Activated CD8-positive, alpha-beta memory T cell treated with anti-CD3 and anti-CD28 coated beads for 48 hours (primary cell): ENCODE measurements at regions not wholly inside any gene's neighbourhood (a gene's known extent, or its start where the extent isn't known, plus 50 kb on each side); places are given as distances from the start of the nearest gene placed in this dataset.

Experiments used
- DNase-seq, 3 experiments: peaks; one replicate each; pipeline ENCODE4 v3.0.0-alpha.2; 2020; ENCODE audit warnings: low read depth in 2 of 3, low spot score in 2 of 3

DNA sequence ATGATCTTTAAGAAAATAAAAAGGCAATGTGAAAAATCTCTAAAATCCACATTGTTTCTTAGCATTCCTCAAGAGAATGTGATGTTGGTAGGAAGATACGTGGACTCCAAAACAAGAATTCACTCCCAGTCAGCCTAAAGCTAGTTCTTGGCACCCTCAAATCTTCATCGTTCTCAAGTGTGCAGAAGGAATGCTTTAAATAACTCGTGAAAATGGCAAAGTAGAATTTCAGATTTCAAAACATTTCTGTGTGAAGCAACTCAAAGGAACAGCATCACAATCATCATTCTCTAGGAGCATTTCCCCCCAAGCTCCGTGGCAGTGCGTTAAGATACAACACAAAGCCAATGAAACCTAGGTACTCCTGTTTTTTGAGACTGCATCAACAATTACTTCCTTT is 185.1 kb upstream of the DMAC1 start:
- DNase-seq: no peak

DNA sequence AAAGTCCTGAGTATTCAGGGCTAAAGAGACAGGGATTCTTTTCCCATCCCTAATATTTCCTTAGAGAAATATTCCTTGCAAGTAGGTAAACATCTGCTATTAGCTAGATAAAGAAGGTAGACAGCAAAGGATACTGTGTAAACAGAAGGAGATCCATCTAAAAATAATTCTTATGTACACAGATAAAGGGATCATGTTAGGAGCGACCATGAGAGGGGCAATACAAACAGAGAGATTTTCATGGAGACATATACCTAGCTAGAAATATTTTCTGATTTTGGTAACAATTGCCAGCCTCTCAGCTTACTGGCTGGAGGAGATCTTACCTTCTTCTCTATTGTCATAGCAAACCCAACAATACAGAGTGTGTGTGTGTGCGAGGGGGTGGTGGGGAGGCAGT is 184.6 kb upstream of the DMAC1 start:
- no peak for DNase-seq

DNA sequence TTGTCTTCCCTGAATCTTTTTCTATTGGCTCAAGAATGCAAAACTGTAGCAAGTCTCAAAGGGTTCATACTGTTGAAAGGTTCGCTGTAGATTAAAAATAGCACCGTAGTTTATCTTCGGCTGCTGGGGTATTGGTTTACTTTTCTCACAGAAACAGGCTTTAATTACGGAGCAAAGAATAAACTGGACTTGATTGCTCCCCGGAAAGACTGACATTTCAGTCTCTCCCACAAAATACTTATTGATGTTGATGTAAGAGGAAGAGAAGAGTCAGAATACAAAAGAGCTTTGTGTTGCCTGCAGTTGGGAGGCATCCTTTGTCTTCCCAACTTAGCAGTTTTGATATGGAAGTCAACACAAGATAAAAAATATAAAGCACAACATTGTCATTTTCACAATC is 183.9 kb upstream of the DMAC1 start:
- no peak for DNase-seq

DNA sequence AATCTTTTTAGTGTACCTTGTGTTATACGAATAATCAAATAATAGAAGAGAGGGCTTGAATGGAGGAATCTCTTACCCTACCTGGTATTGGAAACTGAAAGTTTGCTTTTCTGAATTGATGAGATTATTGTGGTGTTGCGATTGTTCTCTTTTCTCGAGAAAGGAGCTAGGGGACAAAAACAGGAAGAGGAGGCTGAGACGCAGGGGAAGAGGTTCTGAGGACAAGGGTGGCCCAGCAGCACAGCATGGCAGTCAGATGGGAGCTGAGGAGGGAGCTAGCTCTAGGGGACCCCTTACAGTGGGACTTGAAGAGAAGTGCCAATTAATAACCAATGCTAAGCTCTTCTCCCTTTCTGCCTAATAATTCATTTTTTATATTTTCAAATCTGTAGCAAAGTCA is 183.3 kb upstream of the DMAC1 start:
- DNase-seq: no peak

DNA sequence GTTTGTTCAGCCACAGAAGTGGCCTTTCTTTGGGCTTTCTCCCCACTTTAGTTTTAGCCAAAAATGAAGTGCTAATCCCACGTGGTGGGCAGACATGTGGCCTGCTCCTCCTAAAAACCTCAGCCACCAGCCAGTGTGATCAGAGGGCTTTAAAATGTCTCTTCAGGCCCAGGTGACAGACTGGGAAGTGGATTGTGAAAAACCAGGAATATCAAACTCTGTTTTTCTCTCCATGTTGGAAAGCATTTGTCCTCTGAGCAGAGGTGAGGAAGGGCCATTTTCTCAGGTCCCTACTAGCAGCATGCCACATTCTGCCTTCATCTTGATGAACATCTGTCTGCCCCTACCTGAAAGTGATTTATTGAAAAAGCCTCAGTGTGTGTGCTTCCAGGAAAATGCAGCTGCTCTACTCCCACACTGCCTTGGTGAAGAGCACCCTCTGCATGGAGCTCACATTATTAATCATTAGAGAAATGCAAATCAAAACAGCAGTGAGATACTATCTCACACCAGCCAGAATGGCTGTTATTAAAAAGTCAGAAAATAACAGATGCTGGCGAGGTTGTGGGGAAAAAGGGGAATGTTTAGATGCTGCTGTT is 181.2 kb upstream of the DMAC1 start:
- DNase-seq: no peak

DNA sequence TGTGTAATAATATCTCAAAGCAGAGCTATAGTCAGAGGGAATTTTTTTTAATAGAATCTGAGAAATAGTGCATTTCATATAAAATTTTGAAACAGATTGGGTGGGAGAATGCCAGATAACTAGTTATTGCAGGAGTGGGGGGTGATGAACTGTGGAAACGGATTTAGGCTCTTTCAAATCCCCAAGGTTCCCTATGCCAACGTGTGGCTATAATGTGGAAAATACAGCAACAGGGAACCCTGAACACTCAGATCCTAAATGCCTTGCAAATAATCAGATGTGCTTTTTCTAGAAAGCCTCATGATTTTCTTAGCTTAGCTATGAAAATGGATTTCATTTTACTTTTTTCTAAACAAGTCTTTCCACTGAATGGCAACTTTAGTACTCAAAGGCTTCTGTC is 180.5 kb upstream of the DMAC1 start:
- no peak for DNase-seq

DNA sequence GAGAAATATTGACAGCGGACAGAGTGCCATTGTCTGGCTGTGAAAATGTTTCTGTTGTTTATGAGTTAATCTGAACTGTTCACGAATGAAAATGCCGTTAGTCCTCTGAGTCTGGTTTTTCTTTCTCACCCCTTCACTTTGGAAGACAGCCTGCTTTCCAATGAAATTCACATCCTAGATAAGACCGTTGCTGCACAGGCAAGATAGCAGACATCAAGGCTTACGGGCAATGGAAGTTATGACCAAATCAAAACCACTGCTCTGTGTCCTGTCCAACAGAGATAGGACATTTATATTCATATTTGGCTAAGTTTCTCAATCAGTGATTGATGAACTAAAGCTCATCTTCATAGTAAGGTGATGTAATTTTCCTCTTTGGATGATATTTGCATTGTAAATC is 180.0 kb upstream of the DMAC1 start:
- no peak for DNase-seq

DNA sequence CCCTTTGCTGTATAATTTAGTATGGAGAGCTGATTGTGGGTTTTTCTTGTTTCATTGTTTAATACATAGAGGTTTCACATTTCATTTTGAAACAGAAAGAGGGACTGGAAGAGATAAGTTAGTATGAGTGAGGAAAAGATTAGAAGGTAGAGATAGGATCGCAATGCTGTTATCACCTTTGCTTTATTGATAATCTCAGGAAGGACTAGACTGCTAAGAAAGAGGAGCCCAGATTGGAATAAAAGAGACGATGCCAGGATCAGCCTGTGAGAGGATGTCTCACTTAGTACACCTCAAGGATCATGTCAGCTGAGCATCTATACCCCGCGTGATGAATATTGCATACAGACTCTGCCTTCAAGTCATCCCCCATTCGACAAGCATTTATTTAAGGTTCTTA is 178.0 kb upstream of the DMAC1 start:
- DNase-seq: no peak

DNA sequence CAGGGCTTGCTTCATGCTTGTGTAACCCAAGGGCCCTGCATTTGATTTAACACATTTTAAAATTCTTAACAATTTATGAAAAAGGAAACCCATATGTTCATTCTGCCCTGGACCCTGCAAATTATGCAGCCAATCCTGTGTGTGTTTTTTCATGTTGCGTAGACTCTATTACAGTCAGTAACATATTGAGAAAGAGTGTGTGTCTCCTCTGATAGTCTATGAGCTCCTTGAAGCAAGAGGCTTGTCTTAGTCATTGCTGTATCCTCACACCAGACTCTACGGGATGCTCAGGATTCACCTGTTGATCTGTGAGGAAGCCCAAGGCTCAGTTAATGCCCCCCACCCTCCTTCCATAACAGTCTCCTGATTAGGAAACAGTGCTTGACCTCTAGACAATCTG is 177.3 kb upstream of the DMAC1 start:
- no peak for DNase-seq

DNA sequence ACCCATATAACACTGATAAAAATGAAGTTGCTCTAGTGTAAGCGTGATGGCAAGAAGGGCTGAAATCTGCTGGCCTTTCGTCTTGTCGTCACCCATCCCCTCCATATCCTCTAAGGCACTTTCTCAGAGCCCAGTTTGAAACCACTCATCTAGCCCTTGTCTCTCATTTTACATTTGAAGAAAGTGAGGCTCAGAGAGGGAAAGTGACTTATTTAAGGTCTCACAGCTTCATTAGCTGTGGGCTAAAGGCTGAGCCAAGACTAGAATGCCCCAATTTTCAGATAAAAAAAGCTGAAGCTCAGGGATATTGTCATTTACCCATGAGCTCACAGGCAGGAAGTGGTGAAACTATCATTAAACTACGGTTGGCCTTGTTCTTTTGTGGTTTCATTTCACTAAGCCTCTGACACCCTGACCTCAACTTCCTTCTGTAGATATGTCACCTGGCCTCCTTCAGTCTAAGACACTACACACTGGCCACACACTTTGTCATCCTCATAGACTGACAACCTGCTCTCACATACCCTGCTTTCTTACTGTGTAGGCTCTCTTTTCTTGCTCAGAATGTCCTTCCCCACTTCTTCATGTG is 176.7 kb upstream of the DMAC1 start:
- no peak for DNase-seq

DNA sequence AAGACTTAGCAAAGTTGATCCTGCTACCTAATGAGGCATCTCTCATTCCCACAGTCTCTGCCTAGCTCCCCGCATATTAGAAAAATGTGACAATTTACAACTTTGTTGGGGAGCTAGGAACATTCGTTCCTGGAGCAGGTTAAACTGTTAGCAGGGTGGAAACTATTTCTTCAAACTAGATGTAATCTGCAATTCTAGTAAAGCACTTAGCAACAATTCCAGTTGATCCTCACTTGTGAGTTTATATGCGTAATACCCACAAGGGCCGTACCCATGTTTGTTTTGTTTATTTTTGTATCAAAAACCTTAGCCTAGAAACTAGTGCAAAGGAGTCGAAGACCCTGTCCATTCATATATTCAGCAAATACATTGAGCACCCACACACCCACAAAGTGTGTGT is 175.8 kb upstream of the DMAC1 start:
- no peak for DNase-seq

DNA sequence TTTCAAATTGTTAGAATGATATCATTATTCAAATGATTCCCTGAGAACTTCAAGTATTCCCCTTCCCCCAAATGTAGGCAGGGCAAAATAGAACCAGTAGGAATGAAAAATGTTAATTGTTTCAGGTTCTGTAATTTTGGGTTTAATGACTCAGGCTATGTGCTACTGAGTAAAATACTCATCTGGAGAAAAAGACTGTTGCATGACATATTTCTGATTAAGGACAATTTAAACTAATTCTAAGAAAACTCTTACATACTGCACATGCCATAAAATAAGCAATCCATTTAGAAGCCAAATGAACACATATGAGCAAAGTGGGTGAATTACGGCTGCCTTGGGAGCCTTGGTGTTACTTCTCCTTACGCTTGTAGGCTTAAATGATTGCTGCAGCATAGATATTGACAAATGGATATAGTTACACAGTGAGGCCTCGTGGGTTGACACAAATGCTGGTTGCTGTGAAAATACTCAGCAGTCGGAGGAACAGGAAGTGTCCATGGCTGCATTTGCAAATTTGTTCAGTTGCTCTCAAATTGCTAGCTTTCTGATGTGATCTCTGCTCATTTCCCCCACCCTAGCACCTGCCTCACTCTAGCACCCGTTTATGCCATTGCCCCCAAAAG is 174.9 kb upstream of the DMAC1 start:
- DNase-seq: no peak

DNA sequence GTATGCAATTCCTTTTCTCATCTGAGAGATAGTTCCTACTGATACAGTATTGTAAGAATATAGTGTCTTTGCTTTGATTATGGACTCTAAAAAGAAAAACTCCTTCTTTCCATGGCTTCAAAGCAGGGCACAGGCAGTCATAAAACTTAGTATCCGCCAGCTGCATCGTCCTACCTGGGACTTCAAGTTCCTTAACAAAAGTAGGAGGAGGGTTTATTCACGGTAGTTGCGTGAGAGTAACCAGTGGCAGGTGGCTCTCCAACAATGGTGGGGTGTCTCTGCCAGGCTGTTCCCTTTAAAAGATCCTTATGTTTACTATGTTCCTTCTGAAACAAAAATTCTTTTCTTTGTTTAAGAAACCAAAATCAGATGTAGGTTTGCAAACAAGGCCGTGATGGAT is 173.5 kb upstream of the DMAC1 start:
- no peak for DNase-seq

DNA sequence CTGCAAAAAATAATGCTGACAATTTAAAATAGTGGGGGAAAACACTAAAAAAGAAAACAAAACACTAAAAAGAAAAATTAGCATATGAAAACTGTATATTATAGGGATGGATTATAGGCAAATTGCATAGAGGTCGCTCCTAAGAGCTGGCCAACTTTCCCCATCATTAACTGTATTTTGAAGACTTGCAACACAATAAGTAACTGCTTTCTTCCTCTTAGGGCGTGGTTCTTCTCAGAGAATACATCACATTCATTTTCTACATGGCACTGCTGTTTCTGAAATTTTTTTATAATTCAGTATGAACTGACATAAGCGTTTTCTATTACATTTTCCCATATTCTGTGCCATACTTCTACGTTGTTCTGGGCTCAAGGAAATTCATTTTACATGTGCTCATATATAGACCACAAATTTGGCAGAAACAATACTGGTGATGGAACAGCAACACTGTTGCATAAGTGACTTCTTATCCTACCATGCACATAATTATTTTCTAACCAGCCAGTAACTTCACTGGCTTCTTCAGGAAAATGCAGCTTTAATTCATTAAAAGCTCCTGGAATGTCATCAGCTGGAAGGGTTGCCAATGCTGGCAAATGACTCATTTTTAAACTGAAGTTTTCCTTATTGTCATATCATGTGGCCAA is 171.2 kb upstream of the DMAC1 start:
- no peak for DNase-seq

DNA sequence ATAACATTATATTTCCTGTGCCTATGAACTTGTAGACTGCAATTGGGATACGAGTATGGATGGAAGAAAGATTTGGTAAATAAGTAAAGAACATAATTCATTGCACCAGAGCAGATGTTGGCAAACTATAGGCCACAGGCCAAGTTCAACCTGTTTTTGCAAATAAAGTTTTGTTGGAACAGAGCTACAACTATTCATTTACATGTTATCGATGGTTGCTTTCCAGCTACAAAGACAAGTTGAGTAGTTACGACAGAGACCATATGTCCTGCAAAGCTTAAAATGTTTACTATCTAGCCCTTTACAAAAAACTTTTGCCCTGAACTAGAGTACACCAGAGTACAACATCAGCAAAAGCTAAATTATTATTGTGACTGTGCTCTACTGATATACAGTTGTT is 169.1 kb upstream of the DMAC1 start:
- DNase-seq: no peak

DNA sequence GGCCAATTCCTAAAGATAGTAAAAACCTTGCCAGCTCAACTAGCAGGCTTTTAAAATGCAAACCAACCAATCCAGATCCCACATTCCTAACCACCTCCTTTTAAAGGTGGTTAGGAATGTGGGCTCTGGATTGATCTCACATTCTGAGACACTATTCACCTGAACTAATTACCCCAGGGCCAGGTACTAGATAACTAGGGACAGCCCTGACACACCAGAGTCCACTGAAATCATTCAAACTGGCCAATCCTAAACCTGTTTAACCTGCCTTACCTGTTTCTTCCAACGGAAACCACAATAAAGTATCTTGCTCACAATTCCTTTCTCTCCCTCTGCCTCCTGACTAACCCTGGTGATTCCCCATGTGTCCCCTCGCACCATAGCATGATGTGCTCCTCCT is 168.3 kb upstream of the DMAC1 start:
- no peak for DNase-seq

DNA sequence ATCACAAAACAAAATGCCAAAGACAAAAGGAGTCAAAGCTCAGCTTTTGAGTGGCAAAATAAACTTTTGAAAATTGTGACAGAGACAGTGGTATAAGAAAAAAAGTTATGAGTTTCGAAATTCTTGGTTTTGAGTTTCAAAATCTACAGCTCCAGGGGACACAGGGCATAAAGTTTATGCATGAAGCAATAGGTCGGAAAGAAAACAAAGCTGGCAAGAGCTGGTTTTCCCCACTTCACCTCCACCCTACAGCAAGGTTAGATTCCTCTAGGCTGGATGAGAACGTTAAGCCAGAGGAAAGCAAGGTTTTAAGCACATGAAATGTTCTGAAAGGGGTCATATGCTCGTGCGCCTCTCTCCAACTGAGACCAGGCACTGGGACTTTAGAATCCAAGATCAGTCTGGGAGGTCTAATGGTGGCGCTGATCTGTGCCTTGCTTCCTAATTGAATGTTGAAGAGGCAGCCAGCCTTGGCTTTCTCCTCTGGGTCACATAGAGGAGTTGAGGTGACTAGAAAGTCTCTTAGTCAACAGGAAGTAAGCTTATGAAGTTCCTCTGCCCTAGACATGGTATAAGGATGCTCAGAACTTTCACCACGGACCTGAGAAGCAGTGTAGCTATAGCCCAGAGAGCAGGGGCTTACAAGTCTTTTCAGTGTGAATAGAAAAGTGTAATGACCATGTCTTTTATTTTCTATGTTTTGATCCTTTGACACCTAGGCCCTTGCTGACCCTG is 167.7 kb upstream of the DMAC1 start:
- no peak for DNase-seq

DNA sequence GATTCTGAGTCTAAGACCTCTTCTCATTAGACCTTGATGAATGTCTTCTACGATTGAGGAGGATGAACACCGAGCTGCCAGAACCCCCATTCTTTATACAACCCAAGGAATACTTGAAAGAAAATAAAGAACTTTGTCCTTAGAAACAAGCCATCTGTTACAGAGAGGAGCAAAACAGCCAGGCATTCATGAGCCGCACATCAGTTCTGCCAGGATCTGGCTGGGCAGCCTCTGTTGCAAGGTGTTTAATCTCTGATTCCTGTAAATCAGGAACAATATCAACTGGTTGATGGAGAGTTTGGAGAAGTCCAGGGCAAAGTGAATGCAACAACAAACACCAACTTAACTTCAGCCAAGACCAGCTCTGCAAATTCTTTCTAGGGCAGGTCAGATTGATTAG is 165.5 kb upstream of the DMAC1 start:
- no peak for DNase-seq

DNA sequence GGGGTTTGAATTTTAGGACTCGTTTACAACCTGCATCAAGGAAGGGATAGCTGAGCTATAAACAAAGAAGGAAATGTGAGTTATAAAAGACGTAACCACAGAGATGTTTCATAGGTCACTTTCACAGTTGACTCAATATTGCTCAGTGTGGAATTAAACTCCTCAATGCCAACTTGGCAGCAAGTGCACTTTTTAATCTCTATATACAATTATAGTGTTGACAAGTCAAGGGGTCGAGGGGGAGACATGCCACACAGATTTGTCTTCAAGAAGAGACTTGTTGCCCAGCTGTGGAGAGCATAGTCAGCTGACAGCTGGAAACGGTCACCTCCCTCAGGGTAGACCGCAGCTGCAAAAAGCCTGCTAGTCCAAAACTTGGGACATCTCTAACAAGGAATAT is 163.4 kb upstream of the DMAC1 start:
- DNase-seq: no peak

DNA sequence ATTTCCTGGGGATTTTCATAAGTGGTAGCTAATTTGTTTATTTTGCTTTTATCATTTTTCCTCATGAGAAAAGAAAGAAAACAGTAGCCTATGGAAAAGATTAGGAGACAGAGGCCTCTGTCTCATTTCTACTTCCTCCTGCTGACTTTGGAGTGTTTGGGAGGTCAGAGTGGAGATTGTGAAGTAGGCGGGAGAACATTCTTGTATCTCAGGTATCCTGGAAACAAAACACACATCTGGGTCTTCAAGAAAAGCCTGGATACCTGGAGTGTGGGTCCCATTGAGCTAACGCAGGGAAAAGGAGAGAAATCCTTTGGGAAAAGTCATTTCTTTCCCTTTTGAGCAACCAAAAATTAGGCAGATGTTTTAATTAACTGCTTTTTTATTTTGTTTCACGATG is 161.5 kb upstream of the DMAC1 start:
- no peak for DNase-seq

DNA sequence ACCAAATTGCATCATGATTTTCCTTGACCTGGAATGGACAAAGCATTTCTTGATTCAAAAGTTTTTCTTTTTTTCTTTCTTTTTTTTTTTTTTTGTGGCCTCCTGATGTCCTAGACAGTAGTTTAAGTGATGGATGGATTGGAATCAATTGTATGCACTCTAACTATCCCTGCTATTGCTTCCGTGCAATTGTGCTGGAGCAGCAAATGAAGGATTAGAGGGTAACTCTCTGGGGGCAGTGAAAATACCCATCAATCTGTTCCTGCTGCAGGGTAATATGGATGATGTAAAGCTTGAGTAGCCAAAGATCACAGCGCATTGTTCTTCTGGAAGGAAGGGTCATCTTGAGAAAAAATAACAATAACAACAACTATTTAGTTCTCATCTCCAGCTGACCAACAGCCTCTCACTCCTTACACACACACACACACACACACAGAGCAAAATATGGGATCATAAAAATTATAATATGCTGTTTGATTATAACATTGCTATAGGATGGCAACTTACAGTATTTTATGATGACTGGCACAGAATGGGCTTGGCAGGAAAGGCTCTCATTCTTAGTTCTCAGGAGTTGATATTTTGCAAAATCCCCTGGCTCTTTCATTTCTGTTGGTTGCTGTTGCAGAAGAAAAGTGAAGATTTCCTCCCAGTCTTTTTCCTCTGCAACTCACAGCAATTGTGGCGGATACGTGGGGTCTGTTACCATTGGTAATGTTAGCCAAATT is 160.9 kb upstream of the DMAC1 start:
- DNase-seq: no peak
